ENCODE measurements at regions not wholly inside any gene's neighbourhood (a gene's known extent, or its start where the extent isn't known, plus 50 kb on each side); places are given as distances from the start of the nearest gene placed in this dataset.
"Not testable (repeated sequence)": the region's sequence is repeated elsewhere in the genome, so short reads cannot be mapped to it uniquely, and the experiment has no call there.

DNA sequence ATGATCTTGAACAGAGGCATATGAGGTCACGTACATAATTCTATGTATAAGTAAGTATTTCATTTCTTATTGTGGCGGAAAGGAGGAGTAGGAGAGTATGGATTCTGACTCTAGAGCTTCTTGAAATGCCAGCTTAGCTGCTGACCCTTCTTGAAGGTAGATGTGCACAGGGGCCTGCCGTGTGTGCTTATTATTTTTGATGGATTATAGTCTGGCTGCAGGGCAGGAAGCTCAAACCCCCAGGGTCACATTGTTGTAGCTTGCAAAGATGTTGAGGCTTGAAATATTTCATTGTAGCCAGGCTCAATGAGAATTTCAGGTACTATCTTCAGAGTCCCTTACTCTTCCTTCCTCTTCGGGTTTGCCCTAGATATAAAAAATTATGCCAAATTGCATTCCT lies 418.8 kb downstream of the OLFM4 start:
- H3K4me3 ChIP-seq (ENCODE audit: low read length in 2 of 2): no peak overlapping the region
- 93% methylated on average over 4 of the region's 4 CpGs for WGBS
- H3K36me3 ChIP-seq (ENCODE audit: control insufficient read depth in 2 of 2, insufficient read depth in 2 of 2, low read length in 1 of 2): no peaks in the 10 kb centered on the region
- no peak overlapping the region for H3K27ac ChIP-seq (ENCODE audit: low read depth in 1 of 2, low read length in 1 of 2)
- H3K9me3 ChIP-seq (ENCODE audit: control insufficient read depth in 2 of 2, insufficient read depth in 1 of 2, low read length in 1 of 2): peaks cover 0 to 4% of the 10 kb centered on the region in 2 donors
- H3K27me3 ChIP-seq (ENCODE audit: control insufficient read depth in 2 of 2, insufficient read depth in 1 of 2, low read length in 1 of 2): no peaks in the 10 kb centered on the region
- no peak for DNase-seq (ENCODE audit: low read depth in 6 of 9, low spot score in 9 of 9)
- H3K4me1 ChIP-seq (ENCODE audit: control insufficient read depth in 2 of 2, insufficient read depth in 2 of 2, low read length in 2 of 2): no peaks in the 10 kb centered on the region

DNA sequence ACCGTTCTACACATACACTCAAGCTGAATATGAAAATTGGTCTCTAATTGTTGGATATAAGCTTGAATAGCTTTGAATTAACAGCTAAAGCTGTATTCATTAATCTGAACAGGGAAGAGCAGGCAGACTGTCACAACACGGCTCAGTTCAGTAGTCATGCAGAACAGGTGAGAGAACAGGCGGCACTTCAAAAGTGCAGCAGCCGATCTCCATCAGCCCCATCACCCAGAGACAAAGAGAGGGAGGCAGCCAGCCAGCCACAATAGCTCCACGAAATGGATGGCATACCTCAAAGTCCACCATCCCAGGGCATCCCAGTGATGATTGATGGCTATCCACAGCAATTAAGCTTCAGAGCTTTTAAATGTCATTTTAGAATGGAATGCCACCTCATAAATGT lies 419.2 kb downstream of the OLFM4 start:
- peaks cover 0 to 4% of the 10 kb centered on the region in 2 donors for H3K9me3 ChIP-seq (ENCODE audit: control insufficient read depth in 2 of 2, insufficient read depth in 1 of 2, low read length in 1 of 2)
- DNase-seq (ENCODE audit: low read depth in 6 of 9, low spot score in 9 of 9): no peak
- no peaks in the 10 kb centered on the region for H3K4me1 ChIP-seq (ENCODE audit: control insufficient read depth in 2 of 2, insufficient read depth in 2 of 2, low read length in 2 of 2)
- WGBS: 91% methylated on average over 5 of the region's 5 CpGs
- H3K27ac ChIP-seq (ENCODE audit: low read depth in 1 of 2, low read length in 1 of 2): no peak overlapping the region
- H3K27me3 ChIP-seq (ENCODE audit: control insufficient read depth in 2 of 2, insufficient read depth in 1 of 2, low read length in 1 of 2): no peaks in the 10 kb centered on the region
- no peaks in the 10 kb centered on the region for H3K36me3 ChIP-seq (ENCODE audit: control insufficient read depth in 2 of 2, insufficient read depth in 2 of 2, low read length in 1 of 2)
- H3K4me3 ChIP-seq (ENCODE audit: low read length in 2 of 2): no peak overlapping the region

DNA sequence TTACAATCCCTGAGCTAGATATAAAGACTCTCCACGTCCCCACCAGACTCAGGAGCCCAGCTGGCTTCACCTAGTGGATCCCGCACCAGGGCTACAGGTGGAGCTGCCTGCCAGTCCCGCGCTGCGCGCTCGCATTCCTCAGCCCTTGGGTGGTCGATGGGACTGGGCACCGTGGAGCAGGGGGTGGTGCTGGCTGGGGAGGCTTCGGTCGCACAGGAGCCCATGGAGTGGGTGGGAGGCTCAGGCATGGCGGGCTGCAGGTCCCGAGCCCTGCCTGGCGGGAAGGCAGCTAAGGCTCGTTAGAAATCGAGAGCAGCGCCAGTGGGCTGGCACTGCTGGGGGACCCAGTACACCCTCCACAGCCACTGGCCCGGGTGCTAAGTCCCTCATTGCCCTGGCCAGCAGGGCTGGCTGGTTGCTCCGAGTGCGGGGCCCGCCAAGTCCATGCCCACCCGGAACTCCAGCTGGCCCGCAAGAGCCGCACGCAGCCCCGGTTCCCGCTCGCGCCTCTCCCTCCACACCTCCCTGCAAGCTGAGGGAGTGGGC lies 423.7 kb downstream of the OLFM4 start:
- not testable (repeated sequence) for DNase-seq (ENCODE audit: low read depth in 6 of 9, low spot score in 9 of 9); H3K9me3 ChIP-seq (ENCODE audit: control insufficient read depth in 2 of 2, insufficient read depth in 1 of 2, low read length in 1 of 2)

DNA sequence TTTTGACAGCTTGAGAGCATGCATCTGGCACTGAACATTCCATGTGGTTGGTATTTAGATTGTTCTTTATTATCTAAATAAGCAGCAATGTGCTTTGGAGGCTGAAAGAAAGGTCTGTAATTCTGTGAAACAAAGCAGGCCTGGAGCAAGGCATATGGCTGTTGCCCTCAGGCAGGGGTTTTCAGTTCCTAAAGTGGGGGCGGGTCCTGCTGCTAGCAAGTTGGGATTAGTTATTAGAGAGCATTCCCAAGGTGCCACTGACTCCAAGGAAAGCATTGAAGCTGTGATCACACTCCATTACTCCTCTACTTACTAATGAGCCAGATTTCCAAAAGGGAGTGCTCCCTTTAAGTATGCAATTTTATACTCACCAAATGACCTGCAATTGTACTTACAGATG lies 432.2 kb downstream of the OLFM4 start:
- no peaks in the 10 kb centered on the region for H3K4me1 ChIP-seq (ENCODE audit: control insufficient read depth in 2 of 2, insufficient read depth in 2 of 2, low read length in 2 of 2)
- no peak overlapping the region for H3K27ac ChIP-seq (ENCODE audit: low read depth in 1 of 2, low read length in 1 of 2)
- H3K9me3 ChIP-seq (ENCODE audit: control insufficient read depth in 2 of 2, insufficient read depth in 1 of 2, low read length in 1 of 2): no peaks in the 10 kb centered on the region
- H3K36me3 ChIP-seq (ENCODE audit: control insufficient read depth in 2 of 2, insufficient read depth in 2 of 2, low read length in 1 of 2): no peaks in the 10 kb centered on the region
- no peak overlapping the region for H3K4me3 ChIP-seq (ENCODE audit: low read length in 2 of 2)
- no peak for DNase-seq (ENCODE audit: low read depth in 6 of 9, low spot score in 9 of 9)
- H3K27me3 ChIP-seq (ENCODE audit: control insufficient read depth in 2 of 2, insufficient read depth in 1 of 2, low read length in 1 of 2): no peaks in the 10 kb centered on the region
- 88% methylated on average over 1 of the region's 1 CpG for WGBS

More for the DNA sequence above, 423.7 kb downstream of the OLFM4 start:
- not testable (repeated sequence) for H3K4me1 ChIP-seq (ENCODE audit: control insufficient read depth in 2 of 2, insufficient read depth in 2 of 2, low read length in 2 of 2); H3K36me3 ChIP-seq (ENCODE audit: control insufficient read depth in 2 of 2, insufficient read depth in 2 of 2, low read length in 1 of 2); H3K4me3 ChIP-seq (ENCODE audit: low read length in 2 of 2); H3K27ac ChIP-seq (ENCODE audit: low read depth in 1 of 2, low read length in 1 of 2); H3K27me3 ChIP-seq (ENCODE audit: control insufficient read depth in 2 of 2, insufficient read depth in 1 of 2, low read length in 1 of 2)
- 91% methylated on average over 29 of the region's 29 CpGs for WGBS

DNA sequence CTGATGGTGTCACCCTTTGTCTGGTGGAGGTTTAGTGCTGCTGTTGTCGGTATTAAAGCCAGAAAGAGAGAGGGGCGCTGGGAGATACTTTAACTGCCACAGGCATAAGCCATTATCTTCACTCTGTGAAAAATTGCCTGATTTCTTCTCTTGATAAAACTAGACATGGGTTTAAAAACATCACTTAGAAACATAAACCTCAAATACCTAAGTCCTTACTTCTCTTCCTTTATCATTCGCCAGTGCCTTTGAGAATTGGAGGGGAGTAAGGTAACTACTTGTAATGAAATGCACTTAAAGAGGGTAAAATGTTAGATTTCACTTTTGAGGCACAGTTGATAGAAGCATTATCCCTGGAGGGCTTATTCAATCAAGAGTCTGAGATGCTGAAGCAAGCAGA lies 434.5 kb downstream of the OLFM4 start:
- Histone ChIP-seq H3K27ac (ENCODE audit: low read depth in 1 of 2, low read length in 1 of 2) (no peak overlapping the region), H3K4me1 (ENCODE audit: control insufficient read depth in 2 of 2, insufficient read depth in 2 of 2, low read length in 2 of 2) (no peaks in the 10 kb centered on the region), H3K9me3 (ENCODE audit: control insufficient read depth in 2 of 2, insufficient read depth in 1 of 2, low read length in 1 of 2) (no peaks in the 10 kb centered on the region), H3K36me3 (ENCODE audit: control insufficient read depth in 2 of 2, insufficient read depth in 2 of 2, low read length in 1 of 2) (no peaks in the 10 kb centered on the region), H3K4me3 (ENCODE audit: low read length in 2 of 2) (no peak overlapping the region), H3K27me3 (ENCODE audit: control insufficient read depth in 2 of 2, insufficient read depth in 1 of 2, low read length in 1 of 2) (no peaks in the 10 kb centered on the region)
- no peak for DNase-seq (ENCODE audit: low read depth in 6 of 9, low spot score in 9 of 9)
- WGBS: 92% methylated on average over 3 of the region's 3 CpGs

DNA sequence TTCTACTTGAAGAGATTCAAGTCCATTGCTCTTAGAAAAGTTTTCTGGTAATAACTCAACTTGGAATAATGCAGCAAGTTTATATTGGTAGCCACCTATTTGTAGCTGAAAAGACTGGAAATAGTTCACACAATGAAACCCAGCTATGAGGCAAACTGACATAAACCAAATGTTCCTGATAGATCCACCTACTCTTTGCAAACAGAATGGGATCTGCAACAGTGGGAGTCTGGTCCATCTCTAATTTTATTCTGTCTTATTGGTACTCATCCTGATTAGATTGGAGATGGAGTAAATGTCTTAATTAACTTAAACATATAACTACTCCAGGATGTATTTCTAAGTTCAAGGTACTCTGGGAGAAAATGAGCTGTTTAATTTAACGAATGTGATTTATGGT lies 438.0 kb downstream of the OLFM4 start:
- no peak for DNase-seq (ENCODE audit: low read depth in 6 of 9, low spot score in 9 of 9)
- no peak overlapping the region for H3K4me3 ChIP-seq (ENCODE audit: low read length in 2 of 2)
- no peaks in the 10 kb centered on the region for H3K9me3 ChIP-seq (ENCODE audit: control insufficient read depth in 2 of 2, insufficient read depth in 1 of 2, low read length in 1 of 2)
- 97% methylated on average over 1 of the region's 1 CpG for WGBS
- no peaks in the 10 kb centered on the region for H3K27me3 ChIP-seq (ENCODE audit: control insufficient read depth in 2 of 2, insufficient read depth in 1 of 2, low read length in 1 of 2)
- no peaks in the 10 kb centered on the region for H3K4me1 ChIP-seq (ENCODE audit: control insufficient read depth in 2 of 2, insufficient read depth in 2 of 2, low read length in 2 of 2)
- no peak overlapping the region for H3K27ac ChIP-seq (ENCODE audit: low read depth in 1 of 2, low read length in 1 of 2)
- H3K36me3 ChIP-seq (ENCODE audit: control insufficient read depth in 2 of 2, insufficient read depth in 2 of 2, low read length in 1 of 2): no peaks in the 10 kb centered on the region

DNA sequence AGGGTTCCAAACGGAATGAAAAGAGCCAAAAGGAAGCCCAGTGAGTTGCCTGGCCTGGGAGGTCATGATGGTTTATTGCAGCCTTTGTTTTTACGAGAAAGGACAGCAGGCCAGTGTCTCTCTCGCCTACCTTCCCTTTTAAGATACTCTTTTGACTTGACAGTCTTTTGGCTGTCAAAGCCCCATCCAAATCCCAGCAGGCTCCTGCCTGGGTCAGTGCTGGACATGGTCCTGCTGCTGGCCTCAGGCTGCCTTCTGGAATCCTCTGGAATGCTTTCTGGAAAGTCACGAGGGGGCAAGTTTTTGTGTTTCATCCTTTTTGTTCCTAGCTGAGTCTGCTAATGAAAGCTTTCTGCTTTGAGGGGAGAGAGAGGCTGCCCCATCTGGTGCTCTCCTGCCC lies 444.8 kb downstream of the OLFM4 start:
- H3K36me3 ChIP-seq (ENCODE audit: control insufficient read depth in 2 of 2, insufficient read depth in 2 of 2, low read length in 1 of 2): no peaks in the 10 kb centered on the region
- no peak overlapping the region for H3K4me3 ChIP-seq (ENCODE audit: low read length in 2 of 2)
- no peaks in the 10 kb centered on the region for H3K4me1 ChIP-seq (ENCODE audit: control insufficient read depth in 2 of 2, insufficient read depth in 2 of 2, low read length in 2 of 2)
- WGBS: 47% methylated on average over 4 of the region's 4 CpGs
- no peaks in the 10 kb centered on the region for H3K27me3 ChIP-seq (ENCODE audit: control insufficient read depth in 2 of 2, insufficient read depth in 1 of 2, low read length in 1 of 2)
- no peaks in the 10 kb centered on the region for H3K9me3 ChIP-seq (ENCODE audit: control insufficient read depth in 2 of 2, insufficient read depth in 1 of 2, low read length in 1 of 2)
- H3K27ac ChIP-seq (ENCODE audit: low read depth in 1 of 2, low read length in 1 of 2): no peak overlapping the region
- no peak for DNase-seq (ENCODE audit: low read depth in 6 of 9, low spot score in 9 of 9)

DNA sequence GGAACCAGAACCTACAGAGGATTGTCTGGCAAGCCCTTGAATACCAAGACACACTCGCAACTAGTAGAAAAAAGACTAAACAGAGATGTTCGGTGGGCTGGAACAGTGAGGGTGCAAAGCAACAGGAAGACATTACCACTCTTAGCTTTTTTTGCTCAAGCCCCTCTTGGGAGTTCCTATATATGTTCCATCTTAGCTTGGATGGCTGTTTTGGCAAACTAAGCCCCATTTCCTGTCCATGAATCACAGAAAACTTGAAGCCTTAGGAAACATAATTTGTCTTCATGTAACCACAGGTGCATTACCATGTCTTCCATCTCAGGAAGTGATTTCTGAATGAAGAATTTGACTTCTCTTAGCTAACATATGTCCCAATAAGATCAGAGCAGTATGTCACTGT lies 446.3 kb downstream of the OLFM4 start:
- no peak for DNase-seq (ENCODE audit: low read depth in 6 of 9, low spot score in 9 of 9)
- H3K36me3 ChIP-seq (ENCODE audit: control insufficient read depth in 2 of 2, insufficient read depth in 2 of 2, low read length in 1 of 2): no peaks in the 10 kb centered on the region
- H3K4me1 ChIP-seq (ENCODE audit: control insufficient read depth in 2 of 2, insufficient read depth in 2 of 2, low read length in 2 of 2): no peaks in the 10 kb centered on the region
- H3K4me3 ChIP-seq (ENCODE audit: low read length in 2 of 2): no peak overlapping the region
- WGBS: 80% methylated on average over 2 of the region's 2 CpGs
- H3K9me3 ChIP-seq (ENCODE audit: control insufficient read depth in 2 of 2, insufficient read depth in 1 of 2, low read length in 1 of 2): no peaks in the 10 kb centered on the region
- no peaks in the 10 kb centered on the region for H3K27me3 ChIP-seq (ENCODE audit: control insufficient read depth in 2 of 2, insufficient read depth in 1 of 2, low read length in 1 of 2)
- no peak overlapping the region for H3K27ac ChIP-seq (ENCODE audit: low read depth in 1 of 2, low read length in 1 of 2)

DNA sequence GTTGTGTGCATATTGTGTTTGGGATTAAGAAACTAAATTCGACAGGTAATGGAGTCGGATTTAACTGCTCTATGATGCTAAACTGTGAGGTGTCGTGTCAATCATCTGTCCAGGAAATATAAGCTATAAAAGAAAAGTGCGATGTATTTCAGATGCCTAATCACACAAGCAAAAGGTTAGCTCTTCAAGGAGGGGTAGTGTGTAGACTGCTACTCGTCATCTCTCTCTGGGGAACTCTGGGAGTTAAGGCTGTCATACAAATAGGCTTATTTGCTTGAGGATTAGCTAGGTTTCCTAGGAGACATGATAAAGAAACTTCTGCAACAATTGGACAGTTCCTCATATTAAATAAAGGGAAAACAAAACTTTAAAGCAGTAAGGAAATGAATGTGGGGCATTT lies 462.1 kb downstream of the OLFM4 start:
- 75% methylated on average over 5 of the region's 5 CpGs for WGBS
- DNase-seq (ENCODE audit: low read depth in 6 of 9, low spot score in 9 of 9): no peak
- Histone ChIP-seq H3K9me3 (ENCODE audit: control insufficient read depth in 2 of 2, insufficient read depth in 1 of 2, low read length in 1 of 2) (no peaks in the 10 kb centered on the region), H3K36me3 (ENCODE audit: control insufficient read depth in 2 of 2, insufficient read depth in 2 of 2, low read length in 1 of 2) (no peaks in the 10 kb centered on the region), H3K4me3 (ENCODE audit: low read length in 2 of 2) (no peak overlapping the region), H3K27ac (ENCODE audit: low read depth in 1 of 2, low read length in 1 of 2) (no peak overlapping the region), H3K4me1 (ENCODE audit: control insufficient read depth in 2 of 2, insufficient read depth in 2 of 2, low read length in 2 of 2) (no peaks in the 10 kb centered on the region), H3K27me3 (ENCODE audit: control insufficient read depth in 2 of 2, insufficient read depth in 1 of 2, low read length in 1 of 2) (no peaks in the 10 kb centered on the region)

DNA sequence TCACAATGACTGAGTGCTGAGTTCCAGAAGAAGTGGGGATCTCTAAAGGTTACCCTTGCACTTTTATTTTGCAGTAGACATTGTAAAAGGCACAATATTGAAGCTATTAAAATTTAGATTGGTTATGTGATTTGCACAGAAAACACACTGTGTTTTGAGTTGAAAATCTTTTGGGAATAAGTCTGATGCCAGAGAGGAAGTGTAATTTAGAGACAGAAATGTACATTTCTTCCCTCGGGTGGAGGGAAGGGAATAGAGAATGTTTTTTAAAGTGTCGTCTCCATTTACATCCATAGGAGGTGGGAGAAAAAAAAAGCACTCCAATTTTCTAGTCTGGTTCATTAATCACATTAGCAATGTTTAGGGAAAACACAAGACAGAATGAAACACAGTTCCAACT lies 465.8 kb downstream of the OLFM4 start:
- Histone ChIP-seq H3K4me3 (ENCODE audit: low read length in 2 of 2) (no peak overlapping the region), H3K36me3 (ENCODE audit: control insufficient read depth in 2 of 2, insufficient read depth in 2 of 2, low read length in 1 of 2) (no peaks in the 10 kb centered on the region), H3K9me3 (ENCODE audit: control insufficient read depth in 2 of 2, insufficient read depth in 1 of 2, low read length in 1 of 2) (no peaks in the 10 kb centered on the region), H3K27ac (ENCODE audit: low read depth in 1 of 2, low read length in 1 of 2) (no peak overlapping the region), H3K4me1 (ENCODE audit: control insufficient read depth in 2 of 2, insufficient read depth in 2 of 2, low read length in 2 of 2) (no peaks in the 10 kb centered on the region), H3K27me3 (ENCODE audit: control insufficient read depth in 2 of 2, insufficient read depth in 1 of 2, low read length in 1 of 2) (no peaks in the 10 kb centered on the region)
- DNase-seq (ENCODE audit: low read depth in 6 of 9, low spot score in 9 of 9): no peak
- WGBS: 88% methylated on average over 2 of the region's 2 CpGs
